Neuronal stem cell (in vitro differentiated cells): ENCODE measurements at regions not wholly inside any gene's neighbourhood (a gene's known extent, or its start where the extent isn't known, plus 50 kb on each side); places are given as distances from the start of the nearest gene placed in this dataset.

Experiments used
- DNase-seq: peaks from one replicate; pipeline ENCODE4 v3.0.0-alpha.2; 2013; ENCODE audit warnings: low spot score
- H2AFZ ChIP-seq: one replicate; pipeline ENCODE4 v1.6.1; 2013; ENCODE audit warnings: mild to moderate bottlenecking, low read length, inconsistent platforms
- H2AK5ac ChIP-seq: 2 replicates; pipeline ENCODE4 v1.6.1; 2013; ENCODE audit warnings: low read depth, mild to moderate bottlenecking, inconsistent platforms, low read length, moderate library complexity, mixed read lengths
- H2BK120ac ChIP-seq: 2 replicates; pipeline ENCODE4 v1.6.1; 2013; ENCODE audit warnings: low read depth, mild to moderate bottlenecking, inconsistent platforms, low read length, moderate library complexity, mixed read lengths
- H2BK12ac ChIP-seq: one replicate; pipeline ENCODE4 v1.6.1; 2013; ENCODE audit warnings: low read length, inconsistent platforms
- H2BK15ac ChIP-seq: 2 replicates; pipeline ENCODE4 v1.6.1; 2013; ENCODE audit warnings: mild to moderate bottlenecking, low read length, inconsistent platforms, mixed read lengths
- H2BK5ac ChIP-seq: one replicate; pipeline ENCODE4 v1.6.1; 2013; ENCODE audit warnings: inconsistent platforms, mild to moderate bottlenecking, low read length, moderate library complexity
- H3K14ac ChIP-seq: one replicate; pipeline ENCODE4 v1.6.1; 2013; ENCODE audit warnings: low read length, inconsistent platforms
- H3K18ac ChIP-seq: 2 replicates; pipeline ENCODE4 v1.6.1; 2013; ENCODE audit warnings: low read length, inconsistent platforms
- H3K23ac ChIP-seq: 2 replicates; pipeline ENCODE4 v1.6.1; 2013; ENCODE audit warnings: low read depth, mild to moderate bottlenecking, mixed read lengths, low read length, inconsistent platforms; ENCODE audit not compliant: poor library complexity
- H3K27ac ChIP-seq: replicated peaks from 3 replicates; pipeline ENCODE4 v1.5.1; 2013; ENCODE audit warnings: low read length, inconsistent platforms
- H3K27me3 ChIP-seq, 3 experiments: 2 replicates each; pipeline ENCODE4 v1.6.1; 2013; ENCODE audit warnings: low read length in 3 of 3, mild to moderate bottlenecking in 2 of 3, inconsistent platforms in 1 of 3, low read depth in 1 of 3, mixed read lengths in 1 of 3, moderate library complexity in 1 of 3; ENCODE audit not compliant: control insufficient read depth in 3 of 3, insufficient read depth in 3 of 3
- H3K36me3 ChIP-seq, 2 donors: replicated peaks in 1 of 2; 2 replicates each; pipeline ENCODE4 v1.6.1; 2013; ENCODE audit warnings: low read length in 2 of 2; ENCODE audit not compliant: control insufficient read depth in 2 of 2, insufficient read depth in 2 of 2
- H3K4ac ChIP-seq: 2 replicates; pipeline ENCODE4 v1.6.1; 2013; ENCODE audit warnings: inconsistent platforms, mild to moderate bottlenecking, low read length, moderate library complexity
- H3K4me1 ChIP-seq, 2 donors: 1 replicate in 1 of 2; 2 replicates in 1 of 2; pipeline ENCODE4 v1.6.1; 2013; ENCODE audit warnings: low read length in 2 of 2, low read depth in 1 of 2; ENCODE audit not compliant: control insufficient read depth in 2 of 2, insufficient read depth in 1 of 2
- H3K4me2 ChIP-seq: one replicate; pipeline ENCODE4 v1.6.1; 2013; ENCODE audit warnings: mild to moderate bottlenecking, low read length, inconsistent platforms; ENCODE audit not compliant: insufficient read depth, poor library complexity, severe bottlenecking
- H3K4me3 ChIP-seq, 2 donors: 2 replicates each; pipeline ENCODE4 v1.5.1; 2013; ENCODE audit warnings: low read length in 2 of 2, mild to moderate bottlenecking in 2 of 2, inconsistent platforms in 1 of 2, moderate library complexity in 1 of 2
- H3K79me1 ChIP-seq: one replicate; pipeline ENCODE4 v1.6.1; 2013; ENCODE audit warnings: low read depth, mild to moderate bottlenecking, inconsistent platforms, low read length, moderate library complexity
- H3K9ac ChIP-seq: one replicate; pipeline ENCODE4 v1.6.1; 2013; ENCODE audit warnings: mild to moderate bottlenecking, low read depth, low read length, inconsistent platforms; ENCODE audit not compliant: poor library complexity
- H3K9me3 ChIP-seq, 2 donors: replicated peaks in 1 of 2; 2 replicates each; pipeline versions ENCODE3 to v1.6.1; 2013; ENCODE audit warnings: low read length in 2 of 2, mild to moderate bottlenecking in 2 of 2, inconsistent platforms in 1 of 2, low read depth in 1 of 2, mixed read lengths in 1 of 2, moderate library complexity in 1 of 2; ENCODE audit not compliant: control insufficient read depth in 2 of 2, insufficient read depth in 1 of 2
- H4K8ac ChIP-seq: one replicate; pipeline ENCODE4 v1.6.1; 2013; ENCODE audit warnings: low read depth, mild to moderate bottlenecking, inconsistent platforms, low read length, moderate library complexity
- H4K91ac ChIP-seq: one replicate; pipeline ENCODE4 v1.6.1; 2013; ENCODE audit warnings: low read length, low read depth, mild to moderate bottlenecking, inconsistent platforms; ENCODE audit not compliant: poor library complexity
- WGBS, 2 donors: extraction: QIAGEN DNeasy Blood & Tissue Kit; methylation state at CpG; one replicate each; pipeline ENCODE4 v1.1.7; 2013; ENCODE audit warnings: missing lambda C conversion rate in 2 of 2, mixed read lengths in 1 of 2; ENCODE audit not compliant: insufficient read length in 2 of 2, insufficient replicate concordance in 1 of 2; ENCODE audit errors: extremely low coverage in 2 of 2; 5-methylcytosine and 5-hydroxymethylcytosine counted together

- Histone ChIP-seq H3K4me1 (peaks cover 4 to 19% of the 10 kb centered on the region in 2 donors), H2AK5ac (no peak overlapping the region), H3K4me3 (no peak overlapping the region), H3K9ac (no peak overlapping the region), H2BK5ac (no peak overlapping the region), H3K36me3 (no peaks in the 10 kb centered on the region), H2BK120ac (no peak overlapping the region), H3K9me3 (peaks cover 0 to 4% of the 10 kb centered on the region in 2 donors), H3K79me1 (no peaks in the 10 kb centered on the region), H4K91ac (no peak overlapping the region), H3K4me2 (no peak overlapping the region), H2BK15ac (no peak overlapping the region), H3K23ac (no peak overlapping the region), H3K27me3 (no peaks in the 10 kb centered on the region), H3K4ac (no peak overlapping the region), H3K18ac (no peak overlapping the region), H3K27ac (no peak overlapping the region), H2BK12ac (no peak overlapping the region), H3K14ac (no peak overlapping the region), H4K8ac (no peak overlapping the region), H2AFZ (no peak overlapping the region)
- no peak for DNase-seq
- WGBS, 2 donors: no CpG with 5 or more reads among the region's 6 CpGs
Measured at GRCh38 chr1:101301446-101302057, 64.7 kb downstream of the S1PR1 start.

- H3K9ac ChIP-seq: no peak overlapping the region
- H2BK15ac ChIP-seq: no peak overlapping the region
- H3K4me1 ChIP-seq: peaks cover 4 to 23% of the 10 kb centered on the region in 2 donors
- WGBS, 2 donors: no CpG with 5 or more reads among the region's 3 CpGs
- H2BK120ac ChIP-seq: no peak overlapping the region
- no peak overlapping the region for H3K14ac ChIP-seq
- no peak for DNase-seq
- H2AFZ ChIP-seq: peak overlapping the region; percentile 58
- H3K18ac ChIP-seq: no peak overlapping the region
- H2BK5ac ChIP-seq: no peak overlapping the region
- no peak overlapping the region for H2AK5ac ChIP-seq
- no peak overlapping the region for H3K27ac ChIP-seq
- no peak overlapping the region for H3K4me2 ChIP-seq
- no peaks in the 10 kb centered on the region for H3K79me1 ChIP-seq
- H3K36me3 ChIP-seq: no peaks in the 10 kb centered on the region
- H3K9me3 ChIP-seq: peaks cover 0 to 4% of the 10 kb centered on the region in 2 donors
- H3K4me3 ChIP-seq: no peak overlapping the region
- H4K8ac ChIP-seq: no peak overlapping the region
- no peak overlapping the region for H3K4ac ChIP-seq
- H3K27me3 ChIP-seq: no peaks in the 10 kb centered on the region
- no peak overlapping the region for H3K23ac ChIP-seq
- no peak overlapping the region for H2BK12ac ChIP-seq
- no peak overlapping the region for H4K91ac ChIP-seq
Measured at GRCh38 chr1:101302831-101303511, 66.2 kb downstream of the S1PR1 start.

GRCh38 chr1:101307985-101308689 is 71.3 kb downstream of the S1PR1 start:
- Histone ChIP-seq H4K8ac (no peak overlapping the region), H2BK120ac (no peak overlapping the region), H3K23ac (no peak overlapping the region), H3K4me3 (no peak overlapping the region), H3K9ac (no peak overlapping the region), H3K79me1 (no peaks in the 10 kb centered on the region), H3K36me3 (no peaks in the 10 kb centered on the region), H3K14ac (no peak overlapping the region), H2BK5ac (no peak overlapping the region), H3K9me3 (peaks cover 0 to 4% of the 10 kb centered on the region in 2 donors), H3K18ac (no peak overlapping the region), H3K4me2 (no peak overlapping the region), H2BK15ac (no peak overlapping the region), H3K4me1 (peaks cover 3 to 33% of the 10 kb centered on the region in 2 donors), H2AFZ (no peak overlapping the region), H2BK12ac (no peak overlapping the region), H4K91ac (no peak overlapping the region), H3K4ac (no peak overlapping the region), H3K27me3 (no peaks in the 10 kb centered on the region), H2AK5ac (peak overlapping the region; percentile 13), H3K27ac (no peak overlapping the region)
- no peak for DNase-seq
- WGBS, 2 donors: no CpG with 5 or more reads among the region's 7 CpGs

GRCh38 chr1:101308935-101309333 is 72.1 kb downstream of the S1PR1 start:
- H2AK5ac ChIP-seq: no peak overlapping the region
- no peaks in the 10 kb centered on the region for H3K27me3 ChIP-seq
- H3K14ac ChIP-seq: no peak overlapping the region
- H2BK120ac ChIP-seq: no peak overlapping the region
- no peak overlapping the region for H3K18ac ChIP-seq
- H3K27ac ChIP-seq: no peak overlapping the region
- peaks cover 3 to 28% of the 10 kb centered on the region in 2 donors for H3K4me1 ChIP-seq
- no peak for DNase-seq
- no peak overlapping the region for H4K91ac ChIP-seq
- no peak overlapping the region for H3K4me3 ChIP-seq
- no peak overlapping the region for H2BK12ac ChIP-seq
- H3K4ac ChIP-seq: no peak overlapping the region
- H2BK15ac ChIP-seq: no peak overlapping the region
- H2AFZ ChIP-seq: peak overlapping the region; percentile 30
- H3K4me2 ChIP-seq: no peak overlapping the region
- H3K23ac ChIP-seq: no peak overlapping the region
- peaks cover 0 to 4% of the 10 kb centered on the region in 2 donors for H3K9me3 ChIP-seq
- H3K79me1 ChIP-seq: no peaks in the 10 kb centered on the region
- no peak overlapping the region for H4K8ac ChIP-seq
- WGBS, 2 donors: no CpG with 5 or more reads among the region's 8 CpGs
- no peaks in the 10 kb centered on the region for H3K36me3 ChIP-seq
- H3K9ac ChIP-seq: no peak overlapping the region
- H2BK5ac ChIP-seq: no peak overlapping the region
